ENCODE measurements at regions not wholly inside any gene's neighbourhood (a gene's known extent, or its start where the extent isn't known, plus 50 kb on each side); places are given as distances from the start of the nearest gene placed in this dataset.

GRCh38 chr1:165147799-165148198 lies 208.7 kb downstream of the LMX1A start:
- no peak for TF ChIP-seq CTCF (IDR thresholded peaks at IDR 0.05; ENCODE audit: poor library complexity, severe bottlenecking)
- no peak for TF ChIP-seq EP300 (conservative IDR thresholded peaks at IDR 0.05; ENCODE audit: poor library complexity, severe bottlenecking)
- no peak for TF ChIP-seq RAD21 (conservative IDR thresholded peaks at IDR 0.05)
- TF ChIP-seq POLR2AphosphoS5 (IDR thresholded peaks at IDR 0.05), result no peak
- TF ChIP-seq EZH2 (IDR thresholded peaks at IDR 0.05; ENCODE audit: borderline replicate concordance, insufficient read depth, low read length, poor library complexity, severe bottlenecking), result no peak
- no peak for TF ChIP-seq SMC3 (conservative IDR thresholded peaks at IDR 0.05; ENCODE audit: poor library complexity)
- TF ChIP-seq TAF1 (IDR thresholded peaks at IDR 0.05; ENCODE audit: low read depth), result no peak
- no peak for TF ChIP-seq MXI1 (conservative IDR thresholded peaks at IDR 0.05; ENCODE audit: poor library complexity, severe bottlenecking)
- no peak for TF ChIP-seq REST (IDR thresholded peaks at IDR 0.05; ENCODE audit: borderline replicate concordance)
